Stomach (tissue), 4 donors: ENCODE measurements at regions not wholly inside any gene's neighbourhood (a gene's known extent, or its start where the extent isn't known, plus 50 kb on each side); places are given as distances from the start of the nearest gene placed in this dataset.

Experiments
- EP300 ChIP-seq: sonication (generic); formaldehyde crosslinking; IDR thresholded peaks from one replicate; pipeline ENCODE4 v1.6.1; 2017; ENCODE audit warnings: antibody characterized with exemption
- POLR2A ChIP-seq, 4 donors: fragments of 450-650 bp; IDR thresholded peaks; one replicate each; pipeline ENCODE4 v1.6.1; 2016; ENCODE audit warnings: antibody characterized with exemption in 4 of 4, control low read depth in 2 of 4, mild to moderate bottlenecking in 1 of 4, moderate library complexity in 1 of 4
- POLR2AphosphoS5 ChIP-seq, 3 donors: sonication (generic); formaldehyde crosslinking; IDR thresholded peaks; one replicate each; pipeline ENCODE4 v1.6.1; 2016; ENCODE audit warnings: antibody characterized with exemption in 3 of 3
- TF ChIP-seq, protein P1 (sequence below), 7 experiments: fragments of 450-650 bp in 4 of 7; fragments of 200-600 bp in 3 of 7; sonication (generic) in 3 of 7; IDR thresholded peaks; one replicate each; pipeline ENCODE4 v1.5.1; 2016 to 2019; ENCODE audit warnings: antibody characterized with exemption in 7 of 7, control low read depth in 2 of 7, mild to moderate bottlenecking in 1 of 7

DNA sequence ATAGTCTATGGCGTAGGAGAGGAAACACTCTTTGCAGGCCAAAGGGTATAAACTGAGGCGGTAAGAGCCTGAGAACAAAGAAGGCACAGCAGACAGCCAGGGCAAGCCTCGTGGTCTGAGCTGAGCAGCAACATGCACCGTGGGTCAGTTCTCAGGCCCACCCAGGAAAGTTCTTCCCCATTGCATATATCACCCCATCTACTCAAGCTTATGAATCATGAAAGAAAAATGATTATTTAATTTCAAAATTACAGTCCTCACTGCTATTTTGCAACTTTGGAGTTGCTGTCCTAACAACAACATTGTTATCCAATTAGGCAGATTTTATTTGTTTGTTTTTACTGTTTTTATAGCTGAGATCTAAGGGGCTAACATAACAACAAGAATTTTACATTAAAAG lies 54.7 kb upstream of the RIOK3 start:
- TF ChIP-seq POLR2AphosphoS5 (IDR thresholded peaks at IDR 0.05) (no peak), EP300 (no peak), POLR2A (IDR thresholded peaks at IDR 0.05) (no peak)
- TF ChIP-seq, protein P1, sequence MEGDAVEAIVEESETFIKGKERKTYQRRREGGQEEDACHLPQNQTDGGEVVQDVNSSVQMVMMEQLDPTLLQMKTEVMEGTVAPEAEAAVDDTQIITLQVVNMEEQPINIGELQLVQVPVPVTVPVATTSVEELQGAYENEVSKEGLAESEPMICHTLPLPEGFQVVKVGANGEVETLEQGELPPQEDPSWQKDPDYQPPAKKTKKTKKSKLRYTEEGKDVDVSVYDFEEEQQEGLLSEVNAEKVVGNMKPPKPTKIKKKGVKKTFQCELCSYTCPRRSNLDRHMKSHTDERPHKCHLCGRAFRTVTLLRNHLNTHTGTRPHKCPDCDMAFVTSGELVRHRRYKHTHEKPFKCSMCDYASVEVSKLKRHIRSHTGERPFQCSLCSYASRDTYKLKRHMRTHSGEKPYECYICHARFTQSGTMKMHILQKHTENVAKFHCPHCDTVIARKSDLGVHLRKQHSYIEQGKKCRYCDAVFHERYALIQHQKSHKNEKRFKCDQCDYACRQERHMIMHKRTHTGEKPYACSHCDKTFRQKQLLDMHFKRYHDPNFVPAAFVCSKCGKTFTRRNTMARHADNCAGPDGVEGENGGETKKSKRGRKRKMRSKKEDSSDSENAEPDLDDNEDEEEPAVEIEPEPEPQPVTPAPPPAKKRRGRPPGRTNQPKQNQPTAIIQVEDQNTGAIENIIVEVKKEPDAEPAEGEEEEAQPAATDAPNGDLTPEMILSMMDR (IDR thresholded peaks at IDR 0.05) = no peak
